ENCODE measurements at regions not wholly inside any gene's neighbourhood (a gene's known extent, or its start where the extent isn't known, plus 50 kb on each side); places are given as distances from the start of the nearest gene placed in this dataset.
A peak's percentile ranks its signal among the peaks of the same experiment; 100 is the strongest.

- Histone ChIP-seq H3K27ac (no peak overlapping the region), H3K27me3 (peaks cover 0 to 16% of the 10 kb centered on the region in 2 donors), H3K36me3 (no peaks in the 10 kb centered on the region), H3K4me3 (no peak overlapping the region), H3K9me3 (no peaks in the 10 kb centered on the region), H3K4me1 (no peaks in the 10 kb centered on the region)
- no peak for TF ChIP-seq CTCF (IDR thresholded peaks at IDR 0.05)
- intact Hi-C loops (cut with DNase I; ENCODE audit: low total_unique reads): no loop called here
- no peak for DNase-seq
Measured at GRCh38 chr20:46802722-46803121, 91.9 kb upstream of the EYA2 start.

DNA sequence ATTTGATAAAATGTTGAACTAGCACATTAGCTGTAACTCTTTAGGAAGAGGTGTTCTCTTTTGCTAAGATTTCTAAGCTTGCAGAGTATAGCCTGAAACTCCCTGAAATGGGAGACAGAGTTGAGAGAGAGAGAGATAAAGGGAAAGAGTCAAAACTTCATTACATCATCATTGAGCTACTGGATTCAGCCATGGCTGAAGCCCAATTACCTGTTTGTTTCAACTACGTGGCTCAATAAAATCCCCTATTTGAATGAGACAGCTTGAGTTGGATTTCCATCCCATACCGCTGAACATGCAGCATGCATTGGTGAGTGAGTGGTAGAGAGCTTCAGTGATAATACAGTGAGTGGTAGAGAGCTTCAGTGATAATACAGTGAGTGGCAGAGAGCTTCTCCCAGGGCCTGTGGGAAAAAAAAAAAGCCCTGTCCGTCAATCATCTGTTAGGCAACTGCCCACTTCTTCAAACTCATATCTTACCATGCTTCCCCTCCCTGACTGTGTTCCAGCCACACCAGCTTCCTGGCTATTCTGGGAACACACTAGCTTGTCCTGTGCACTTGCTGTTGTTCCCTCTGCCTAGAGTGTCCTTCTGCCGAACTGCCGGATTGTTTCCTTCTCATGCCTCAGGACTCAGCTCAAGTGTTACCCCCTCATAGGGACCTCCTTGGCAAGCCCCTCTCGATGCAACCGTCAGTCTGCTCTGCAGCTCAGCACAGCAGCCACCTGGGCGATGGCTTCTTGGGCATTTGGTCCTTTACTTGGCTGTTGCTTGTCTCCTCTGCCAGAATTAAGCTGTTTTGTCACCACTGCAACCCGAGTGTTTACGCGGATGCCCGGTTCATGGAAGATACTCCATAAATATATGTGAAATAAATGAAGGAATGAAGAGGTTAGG, 91.3 kb upstream of the EYA2 start:
- no peak overlapping the region for H3K4me3 ChIP-seq
- no peak overlapping the region for H3K27ac ChIP-seq
- H3K36me3 ChIP-seq: no peaks in the 10 kb centered on the region
- no peaks in the 10 kb centered on the region for H3K9me3 ChIP-seq
- H3K4me1 ChIP-seq: no peaks in the 10 kb centered on the region
- TF ChIP-seq CTCF (IDR thresholded peaks at IDR 0.05): no peak
- peaks cover 0 to 12% of the 10 kb centered on the region in 2 donors for H3K27me3 ChIP-seq
- DNase-seq: peak in 1 of 2 donors; percentile 37
- intact Hi-C loops (cut with DNase I; ENCODE audit: low total_unique reads): no loop called here

DNA sequence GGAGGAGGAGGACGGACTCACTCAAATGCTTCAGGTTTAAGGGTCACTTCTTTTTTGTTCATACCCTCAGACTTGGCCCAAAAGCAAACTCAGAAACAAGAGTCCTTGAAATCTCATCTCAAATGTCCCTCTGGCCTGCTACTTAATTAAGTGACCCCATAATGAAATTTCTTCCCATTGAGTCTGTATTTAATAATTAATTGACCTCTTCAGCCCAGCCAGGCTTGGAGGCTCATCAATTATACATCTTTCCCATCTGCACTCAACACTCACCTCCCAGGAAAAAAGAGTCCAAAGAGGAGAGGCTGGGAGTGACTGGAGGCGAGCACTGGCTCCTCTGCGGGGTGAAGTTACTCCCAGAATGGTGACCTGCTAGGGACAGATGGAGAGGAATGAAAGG, 90.5 kb upstream of the EYA2 start:
- H3K36me3 ChIP-seq: no peaks in the 10 kb centered on the region
- H3K4me1 ChIP-seq: no peaks in the 10 kb centered on the region
- TF ChIP-seq CTCF (IDR thresholded peaks at IDR 0.05): no peak
- no peaks in the 10 kb centered on the region for H3K9me3 ChIP-seq
- intact Hi-C loops (cut with DNase I; ENCODE audit: low total_unique reads): no loop called here
- peaks cover 0 to 11% of the 10 kb centered on the region in 2 donors for H3K27me3 ChIP-seq
- no peak for DNase-seq
- H3K4me3 ChIP-seq: no peak overlapping the region
- no peak overlapping the region for H3K27ac ChIP-seq

DNA sequence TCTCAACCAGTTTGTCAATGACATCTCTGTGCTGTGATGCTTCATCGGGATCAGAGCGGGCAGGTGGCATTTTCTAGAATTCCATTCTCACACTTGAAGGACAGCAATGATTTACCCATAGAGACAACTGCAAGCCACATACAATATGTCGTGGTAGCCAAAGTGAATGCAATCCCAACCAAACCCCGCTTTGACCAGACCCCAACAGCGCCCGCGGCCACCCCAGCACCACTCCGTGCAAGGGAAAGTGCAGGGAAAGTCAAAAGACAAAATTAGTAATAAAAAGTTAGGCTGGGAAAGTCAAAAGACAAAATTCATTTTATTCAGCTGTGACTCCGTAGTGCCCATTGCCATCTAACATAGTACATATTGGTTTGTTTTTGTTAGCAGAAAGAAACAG, 88.8 kb upstream of the EYA2 start:
- DNase-seq: no peak
- Histone ChIP-seq H3K4me1 (peaks cover 0 to under 1% (median 0%) of the 10 kb centered on the region in 4 donors), H3K36me3 (no peaks in the 10 kb centered on the region), H3K27me3 (peaks cover 0 to 12% of the 10 kb centered on the region in 2 donors), H3K27ac (no peak overlapping the region), H3K9me3 (no peaks in the 10 kb centered on the region), H3K4me3 (no peak overlapping the region)
- intact Hi-C loops (cut with DNase I; ENCODE audit: low total_unique reads): no loop called here
- no peak for TF ChIP-seq CTCF (IDR thresholded peaks at IDR 0.05)

GRCh38 chr20:46807998-46808397, 86.6 kb upstream of the EYA2 start:
- Histone ChIP-seq H3K4me1 (peaks cover 0 to 10% (median 3%) of the 10 kb centered on the region in 4 donors), H3K36me3 (no peaks in the 10 kb centered on the region), H3K27ac (no peak overlapping the region), H3K27me3 (peaks cover 0 to 25% of the 10 kb centered on the region in 2 donors), H3K9me3 (no peaks in the 10 kb centered on the region), H3K4me3 (no peak overlapping the region)
- intact Hi-C loops (cut with DNase I; ENCODE audit: low total_unique reads): no loop called here
- no peak for TF ChIP-seq CTCF (IDR thresholded peaks at IDR 0.05)
- DNase-seq: no peak
